GM12878 (cell line): ENCODE measurements at regions not wholly inside any gene's neighbourhood (a gene's known extent, or its start where the extent isn't known, plus 50 kb on each side); places are given as distances from the start of the nearest gene placed in this dataset.

Source experiments
- ATAC-seq: fragments of 200-7000 bp; cut with Tn5 transposase; 3 replicates; pipeline ENCODE4 v1.9.1; 2020; ENCODE audit warnings: mild to moderate bottlenecking, moderate library complexity
- BruUV-seq: library from RNA; stranded (reverse); fragments of 400-500 nt; replicated peaks from 2 replicates; lab custom pipeline; 2021; lab: Mats Ljungman, UMichigan
- CTCF ChIA-PET: fragments of 300-600 bp; sonication (Branson Sonifier 250); formaldehyde crosslinking; extraction: SDS; loops from one replicate; lab custom pipeline; 2021; ENCODE audit warnings: inconsistent platforms; lab: Yijun Ruan, JAX
- POLR2A ChIA-PET: fragments of 350-600 bp; formaldehyde crosslinking; extraction: SDS; loops from one replicate; lab custom pipeline; 2021; ENCODE audit warnings: inconsistent platforms; lab: Charles Lee
- RAD21 ChIA-PET: fragments of 300-600 bp; sonication (Branson Sonifier 250); formaldehyde crosslinking; loops from one replicate; lab custom pipeline; 2023; ENCODE audit warnings: antibody characterized with exemption; ENCODE audit not compliant: unreplicated experiment; lab: Charles Lee
- SMC1A ChIA-PET: fragments of 300-600 bp; sonication (Branson Sonifier 250); formaldehyde crosslinking; loops from one replicate; lab custom pipeline; 2023; ENCODE audit not compliant: unreplicated experiment, uncharacterized antibody; lab: Charles Lee
- DNase-seq: peaks from one replicate; pipeline ENCODE4 v3.0.0-alpha.2; 2011; ENCODE audit warnings: low read depth, low spot score
- FAIRE-seq: peaks from 3 replicates; lab custom pipeline; 2011; peaks lifted over from hg19 to GRCh38; lab: Jason Lieb, UNC
- H2AFZ ChIP-seq: 2 replicates; pipeline ENCODE4 v1.6.0; 2011; ENCODE audit warnings: low read depth, low read length, control low read depth; ENCODE audit not compliant: control insufficient read depth
- H3K27ac ChIP-seq: 2 replicates; pipeline ENCODE4 v1.5.1; 2011; ENCODE audit warnings: control low read depth; ENCODE audit not compliant: control insufficient read depth, insufficient read depth
- H3K27me3 ChIP-seq, 2 experiments: replicated peaks in 1 of 2; 2 replicates each; pipeline versions ENCODE4 v1.6.0 to v1.6.1; 2011; ENCODE audit warnings: low read length in 1 of 2; ENCODE audit not compliant: control insufficient read depth in 2 of 2, insufficient read depth in 2 of 2
- H3K36me3 ChIP-seq, 2 experiments: 2 replicates each; pipeline ENCODE4 v1.5.1; 2011; ENCODE audit warnings: low read length in 1 of 2; ENCODE audit not compliant: control insufficient read depth in 2 of 2, insufficient read depth in 2 of 2
- H3K4me1 ChIP-seq: 2 replicates; pipeline ENCODE4 v1.6.1; 2011; ENCODE audit warnings: mild to moderate bottlenecking, low read length, moderate library complexity, mixed read lengths; ENCODE audit not compliant: control insufficient read depth, insufficient read depth
- H3K4me2 ChIP-seq: 2 replicates; pipeline ENCODE4 v1.6.0; 2011; ENCODE audit warnings: control low read depth; ENCODE audit not compliant: control insufficient read depth, insufficient read depth
- H3K4me3 ChIP-seq: fragments of 200-600 bp; sonication (generic); 2 replicates; pipeline ENCODE4 v1.5.1; 2016
- H3K79me2 ChIP-seq: 2 replicates; pipeline ENCODE4 v1.6.0; 2011; ENCODE audit warnings: low read length; ENCODE audit not compliant: control insufficient read depth, insufficient read depth
- H3K9ac ChIP-seq: 2 replicates; pipeline ENCODE4 v1.8.0; 2011; ENCODE audit warnings: low read length, control low read depth, mixed read lengths; ENCODE audit not compliant: control insufficient read depth, insufficient read depth
- H3K9me3 ChIP-seq: replicated peaks from 3 replicates; pipeline ENCODE4 v1.5.1; 2011; ENCODE audit warnings: mild to moderate bottlenecking, low read length; ENCODE audit not compliant: control insufficient read depth, insufficient read depth
- H4K20me1 ChIP-seq: 2 replicates; pipeline ENCODE4 v1.6.0; 2011; ENCODE audit not compliant: control insufficient read depth, insufficient read depth
- BCL3 ChIP-seq: IDR thresholded peaks from 2 replicates; pipeline ENCODE4 v1.6.1; 2011; ENCODE audit warnings: borderline replicate concordance, low read depth, mild to moderate bottlenecking, moderate library complexity, low read length; ENCODE audit not compliant: insufficient read depth, poor library complexity, severe bottlenecking
- EED ChIP-seq: sonication (generic); IDR thresholded peaks from 2 replicates; pipeline ENCODE4 v1.6.1; 2016; ENCODE audit warnings: antibody characterized with exemption, low read depth
- MTA3 ChIP-seq: IDR thresholded peaks from 2 replicates; pipeline ENCODE4 v1.6.1; 2012; ENCODE audit warnings: low read length, inconsistent platforms, borderline replicate concordance
- NBN ChIP-seq: fragments of 450-650 bp; IDR thresholded peaks from 2 replicates; pipeline ENCODE4 v1.6.1; 2016
- WGBS: methylation state at CpG from one replicate; pipeline ENCODE4 v1.1.6; 2016; ENCODE audit warnings: low lambda C conversion rate; ENCODE audit not compliant: insufficient replicate concordance, insufficient coverage; ENCODE audit errors: missing lambda C conversion rate; 5-methylcytosine and 5-hydroxymethylcytosine counted together
- in situ Hi-C: fragments of 300-500 bp; cut with MboI; formaldehyde crosslinking; loops from 9 replicates; pipeline ENCODE4 v1.14.3; 2018; ENCODE audit warnings: mixed read lengths
- intact Hi-C: fragments of 100-400 bp; cut with micrococcal nuclease; formaldehyde crosslinking; loops from one replicate; pipeline ENCODE4 v1.14.2; 2022; ENCODE audit not compliant: unreplicated experiment
- TF ChIP-seq, protein P1 (sequence below): fragments of 450-650 bp; conservative IDR thresholded peaks from 2 replicates; pipeline ENCODE4 v1.6.1; 2017; ENCODE audit warnings: mild to moderate bottlenecking, moderate library complexity
- TF ChIP-seq, protein P2 (sequence below): fragments of 150-350 bp; IDR thresholded peaks from 2 replicates; pipeline ENCODE4 v1.6.1; 2016; ENCODE audit warnings: low read depth, low read length
- TF ChIP-seq, protein P3 (sequence below): IDR thresholded peaks from 2 replicates; pipeline ENCODE4 v1.6.1; 2011; ENCODE audit warnings: low read depth, low read length, improper control_type of control experiment, borderline replicate concordance

GRCh38 chr5:68754536-68754935, 339.3 kb upstream of the SLC30A5 start:
- Histone ChIP-seq H3K9me3 (no peaks in the 10 kb centered on the region), H3K4me1 (no peaks in the 10 kb centered on the region), H3K79me2 (no peaks in the 10 kb centered on the region), H3K4me2 (no peak overlapping the region), H3K4me3 (no peak overlapping the region), H3K9ac (no peak overlapping the region), H3K27me3 (no peaks in the 10 kb centered on the region; a peak in 1 of 4 replicates), H4K20me1 (no peaks in the 10 kb centered on the region), H3K36me3 (no peaks in the 10 kb centered on the region), H2AFZ (no peak overlapping the region), H3K27ac (no peak overlapping the region)
- ChIA-PET POLR2A (no interaction called here), CTCF (interaction anchor here (1.2 kb wide), 1 partner anchor 10 kb away, joined by 3 read pairs; no protein-coding TSS in a partner anchor), SMC1A (no interaction called here), RAD21 (no interaction called here)
- ATAC-seq (no peak), FAIRE-seq (no peak), DNase-seq (no peak)
- in situ Hi-C loops, result no loop called here
- TF ChIP-seq EED, result no peak
- no peak for TF ChIP-seq BCL3
- TF ChIP-seq NBN, result no peak
- TF ChIP-seq, protein P1, sequence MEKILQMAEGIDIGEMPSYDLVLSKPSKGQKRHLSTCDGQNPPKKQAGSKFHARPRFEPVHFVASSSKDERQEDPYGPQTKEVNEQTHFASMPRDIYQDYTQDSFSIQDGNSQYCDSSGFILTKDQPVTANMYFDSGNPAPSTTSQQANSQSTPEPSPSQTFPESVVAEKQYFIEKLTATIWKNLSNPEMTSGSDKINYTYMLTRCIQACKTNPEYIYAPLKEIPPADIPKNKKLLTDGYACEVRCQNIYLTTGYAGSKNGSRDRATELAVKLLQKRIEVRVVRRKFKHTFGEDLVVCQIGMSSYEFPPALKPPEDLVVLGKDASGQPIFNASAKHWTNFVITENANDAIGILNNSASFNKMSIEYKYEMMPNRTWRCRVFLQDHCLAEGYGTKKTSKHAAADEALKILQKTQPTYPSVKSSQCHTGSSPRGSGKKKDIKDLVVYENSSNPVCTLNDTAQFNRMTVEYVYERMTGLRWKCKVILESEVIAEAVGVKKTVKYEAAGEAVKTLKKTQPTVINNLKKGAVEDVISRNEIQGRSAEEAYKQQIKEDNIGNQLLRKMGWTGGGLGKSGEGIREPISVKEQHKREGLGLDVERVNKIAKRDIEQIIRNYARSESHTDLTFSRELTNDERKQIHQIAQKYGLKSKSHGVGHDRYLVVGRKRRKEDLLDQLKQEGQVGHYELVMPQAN, result no peak
- no peak for TF ChIP-seq MTA3
- TF ChIP-seq, protein P2, sequence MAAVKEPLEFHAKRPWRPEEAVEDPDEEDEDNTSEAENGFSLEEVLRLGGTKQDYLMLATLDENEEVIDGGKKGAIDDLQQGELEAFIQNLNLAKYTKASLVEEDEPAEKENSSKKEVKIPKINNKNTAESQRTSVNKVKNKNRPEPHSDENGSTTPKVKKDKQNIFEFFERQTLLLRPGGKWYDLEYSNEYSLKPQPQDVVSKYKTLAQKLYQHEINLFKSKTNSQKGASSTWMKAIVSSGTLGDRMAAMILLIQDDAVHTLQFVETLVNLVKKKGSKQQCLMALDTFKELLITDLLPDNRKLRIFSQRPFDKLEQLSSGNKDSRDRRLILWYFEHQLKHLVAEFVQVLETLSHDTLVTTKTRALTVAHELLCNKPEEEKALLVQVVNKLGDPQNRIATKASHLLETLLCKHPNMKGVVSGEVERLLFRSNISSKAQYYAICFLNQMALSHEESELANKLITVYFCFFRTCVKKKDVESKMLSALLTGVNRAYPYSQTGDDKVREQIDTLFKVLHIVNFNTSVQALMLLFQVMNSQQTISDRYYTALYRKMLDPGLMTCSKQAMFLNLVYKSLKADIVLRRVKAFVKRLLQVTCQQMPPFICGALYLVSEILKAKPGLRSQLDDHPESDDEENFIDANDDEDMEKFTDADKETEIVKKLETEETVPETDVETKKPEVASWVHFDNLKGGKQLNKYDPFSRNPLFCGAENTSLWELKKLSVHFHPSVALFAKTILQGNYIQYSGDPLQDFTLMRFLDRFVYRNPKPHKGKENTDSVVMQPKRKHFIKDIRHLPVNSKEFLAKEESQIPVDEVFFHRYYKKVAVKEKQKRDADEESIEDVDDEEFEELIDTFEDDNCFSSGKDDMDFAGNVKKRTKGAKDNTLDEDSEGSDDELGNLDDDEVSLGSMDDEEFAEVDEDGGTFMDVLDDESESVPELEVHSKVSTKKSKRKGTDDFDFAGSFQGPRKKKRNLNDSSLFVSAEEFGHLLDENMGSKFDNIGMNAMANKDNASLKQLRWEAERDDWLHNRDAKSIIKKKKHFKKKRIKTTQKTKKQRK, result no peak
- TF ChIP-seq, protein P3, sequence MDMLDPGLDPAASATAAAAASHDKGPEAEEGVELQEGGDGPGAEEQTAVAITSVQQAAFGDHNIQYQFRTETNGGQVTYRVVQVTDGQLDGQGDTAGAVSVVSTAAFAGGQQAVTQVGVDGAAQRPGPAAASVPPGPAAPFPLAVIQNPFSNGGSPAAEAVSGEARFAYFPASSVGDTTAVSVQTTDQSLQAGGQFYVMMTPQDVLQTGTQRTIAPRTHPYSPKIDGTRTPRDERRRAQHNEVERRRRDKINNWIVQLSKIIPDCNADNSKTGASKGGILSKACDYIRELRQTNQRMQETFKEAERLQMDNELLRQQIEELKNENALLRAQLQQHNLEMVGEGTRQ, result no peak
- 23% methylated on average over 2 of the region's 2 CpGs for WGBS
- intact Hi-C loops, result no loop called here
- BruUV-seq, result no TSS peak
